ENCODE measurements at regions not wholly inside any gene's neighbourhood (a gene's known extent, or its start where the extent isn't known, plus 50 kb on each side); places are given as distances from the start of the nearest gene placed in this dataset.

DNA sequence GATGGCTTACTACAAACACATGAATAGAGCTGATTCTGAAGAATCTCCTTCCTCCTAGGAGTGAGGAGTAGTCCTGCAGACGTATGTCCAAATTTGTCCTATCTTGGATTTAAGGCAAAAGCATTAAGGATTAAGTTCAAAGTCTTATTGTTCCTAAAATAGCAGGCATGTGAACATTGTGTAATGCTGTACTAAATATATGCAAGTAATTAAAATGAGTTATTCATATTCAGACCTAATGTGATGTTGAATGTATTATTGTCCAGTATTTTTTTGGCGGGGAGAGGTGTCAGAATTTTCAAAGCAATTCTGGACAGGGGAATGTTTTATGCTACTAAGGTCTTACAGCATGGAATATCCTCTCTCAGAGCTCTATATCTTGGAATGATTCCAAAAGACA lies 60.7 kb upstream of the STK38L start:
- H3K36me3 ChIP-seq, result no peaks in the 10 kb centered on the region
- intact Hi-C loops (cut with DNase I), result no loop called here
- TF ChIP-seq, protein P1, sequence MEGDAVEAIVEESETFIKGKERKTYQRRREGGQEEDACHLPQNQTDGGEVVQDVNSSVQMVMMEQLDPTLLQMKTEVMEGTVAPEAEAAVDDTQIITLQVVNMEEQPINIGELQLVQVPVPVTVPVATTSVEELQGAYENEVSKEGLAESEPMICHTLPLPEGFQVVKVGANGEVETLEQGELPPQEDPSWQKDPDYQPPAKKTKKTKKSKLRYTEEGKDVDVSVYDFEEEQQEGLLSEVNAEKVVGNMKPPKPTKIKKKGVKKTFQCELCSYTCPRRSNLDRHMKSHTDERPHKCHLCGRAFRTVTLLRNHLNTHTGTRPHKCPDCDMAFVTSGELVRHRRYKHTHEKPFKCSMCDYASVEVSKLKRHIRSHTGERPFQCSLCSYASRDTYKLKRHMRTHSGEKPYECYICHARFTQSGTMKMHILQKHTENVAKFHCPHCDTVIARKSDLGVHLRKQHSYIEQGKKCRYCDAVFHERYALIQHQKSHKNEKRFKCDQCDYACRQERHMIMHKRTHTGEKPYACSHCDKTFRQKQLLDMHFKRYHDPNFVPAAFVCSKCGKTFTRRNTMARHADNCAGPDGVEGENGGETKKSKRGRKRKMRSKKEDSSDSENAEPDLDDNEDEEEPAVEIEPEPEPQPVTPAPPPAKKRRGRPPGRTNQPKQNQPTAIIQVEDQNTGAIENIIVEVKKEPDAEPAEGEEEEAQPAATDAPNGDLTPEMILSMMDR (IDR thresholded peaks at IDR 0.05), result no peak
- H3K27me3 ChIP-seq, result no peaks in the 10 kb centered on the region
- DNase-seq, result no peak
- H3K27ac ChIP-seq, result peak overlapping the region in 4 of 10 donors; percentile 12 to 67 (median 22)
- peaks cover 12 to 59% (median 44%) of the 10 kb centered on the region in 9 donors for H3K4me1 ChIP-seq
- no peak for ATAC-seq
- WGBS, 2 donors, result 37 to 71% methylated on average over 2 of the region's 2 CpGs
- H3K9me3 ChIP-seq, result no peaks in the 10 kb centered on the region
- H3K4me3 ChIP-seq, result no peak overlapping the region

DNA sequence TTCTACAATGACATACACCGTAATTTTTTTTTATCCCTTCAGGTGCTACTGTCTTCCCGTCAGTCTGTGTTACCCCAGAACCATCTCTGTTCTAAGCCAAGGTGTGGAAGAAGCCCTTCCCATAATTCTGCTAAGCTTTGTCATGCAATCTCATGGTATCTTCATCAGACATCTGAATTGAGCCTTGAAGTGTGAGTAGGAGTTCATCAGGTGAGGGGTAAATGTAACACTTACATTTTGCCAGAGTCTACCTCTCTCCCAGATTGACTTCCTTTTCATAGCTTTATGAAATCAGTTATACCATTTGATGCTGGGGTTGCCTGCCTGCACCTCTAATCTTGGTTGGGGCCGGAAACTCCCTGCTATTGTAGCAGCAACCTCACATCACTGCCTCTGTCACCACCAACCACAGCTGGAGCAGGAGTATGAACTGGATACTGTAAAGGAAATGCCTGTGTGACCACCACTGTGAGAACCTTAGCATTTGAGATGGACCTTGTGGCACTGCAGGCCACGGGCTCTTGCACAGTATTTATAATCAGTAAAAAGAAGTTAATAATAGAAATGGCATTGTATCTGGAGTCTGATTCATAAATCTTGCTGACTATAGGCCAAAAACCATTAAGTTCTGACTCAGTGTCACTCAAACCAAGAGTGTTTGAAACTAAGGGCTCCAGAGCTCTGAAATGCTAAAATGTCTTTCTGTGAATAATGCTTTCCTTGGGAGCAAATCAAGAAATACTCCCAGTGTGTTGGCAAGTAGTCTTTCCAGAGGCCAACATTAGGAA lies 58.7 kb upstream of the STK38L start:
- intact Hi-C loops (cut with DNase I), result loop anchor here in 1 of 10 donors (5.0 kb wide), 1 partner anchor 62 kb away; no protein-coding TSS in a partner anchor
- Histone ChIP-seq H3K4me1 (peaks cover 9 to 45% (median 30%) of the 10 kb centered on the region in 9 donors), H3K27me3 (no peaks in the 10 kb centered on the region), H3K9me3 (no peaks in the 10 kb centered on the region), H3K27ac (peak overlapping the region in 8 of 10 donors; percentile 8 to 67 (median 60)), H3K36me3 (no peaks in the 10 kb centered on the region), H3K4me3 (no peak overlapping the region)
- TF ChIP-seq, protein P1 (IDR thresholded peaks at IDR 0.05), result no peak
- DNase-seq (no peak), ATAC-seq (peak in 6 of 8 donors; percentile 30 to 67 (median 42))
- WGBS, 2 donors, result 52 to 54% methylated on average over 4 of the region's 4 CpGs

DNA sequence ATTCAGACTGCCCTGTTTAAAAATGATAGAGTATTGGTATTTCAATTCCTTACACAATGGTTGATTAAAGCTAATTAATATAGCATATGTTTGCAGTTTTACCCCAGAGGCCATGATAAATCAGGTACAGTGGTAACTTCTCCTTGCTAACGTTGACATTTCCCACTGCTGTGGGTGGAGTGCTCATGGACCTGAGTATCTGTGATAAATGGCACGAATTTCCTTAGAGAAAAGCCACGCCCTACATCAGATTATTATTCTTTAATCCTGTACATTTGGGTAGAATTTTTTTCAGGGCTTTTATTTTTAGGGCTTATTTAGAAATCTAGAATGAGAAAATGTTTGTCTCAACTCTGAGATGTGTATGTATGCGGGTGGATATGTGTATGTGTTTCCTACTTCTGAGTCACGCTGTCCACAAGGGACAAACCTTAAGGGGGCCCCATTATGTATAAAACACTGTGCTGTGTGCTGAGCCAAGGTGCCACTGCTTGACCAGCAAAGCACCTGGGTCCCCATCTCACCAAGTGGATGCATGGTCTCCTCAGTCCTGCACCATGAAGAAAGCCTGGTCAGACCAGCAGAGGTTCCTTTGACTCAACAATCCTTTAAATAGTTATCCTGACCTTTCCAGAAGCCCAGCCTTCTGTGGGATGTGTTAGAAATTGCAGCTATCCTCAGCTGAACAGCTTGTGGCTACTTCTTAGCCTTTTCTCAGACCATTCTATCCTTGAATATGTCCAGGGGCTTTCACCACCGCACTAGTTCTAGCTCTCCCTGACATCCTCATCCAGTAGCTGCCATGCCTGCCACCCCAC lies 57.9 kb upstream of the STK38L start:
- intact Hi-C loops (cut with DNase I), result loop anchor here in 1 of 10 donors (5.0 kb wide), 1 partner anchor 61 kb away; no protein-coding TSS in a partner anchor
- peaks cover 9 to 45% (median 25%) of the 10 kb centered on the region in 9 donors for H3K4me1 ChIP-seq
- no peaks in the 10 kb centered on the region for H3K36me3 ChIP-seq
- TF ChIP-seq, protein P1 (IDR thresholded peaks at IDR 0.05), result no peak
- DNase-seq (no peak), ATAC-seq (peak in 6 of 8 donors; percentile 22 to 76 (median 36))
- no peaks in the 10 kb centered on the region for H3K9me3 ChIP-seq
- H3K27me3 ChIP-seq, result no peaks in the 10 kb centered on the region
- peak overlapping the region in 8 of 10 donors; percentile 8 to 67 (median 60) for H3K27ac ChIP-seq
- H3K4me3 ChIP-seq, result no peak overlapping the region
- 71 to 74% methylated on average over 6 of the region's 6 CpGs for WGBS, 2 donors

DNA sequence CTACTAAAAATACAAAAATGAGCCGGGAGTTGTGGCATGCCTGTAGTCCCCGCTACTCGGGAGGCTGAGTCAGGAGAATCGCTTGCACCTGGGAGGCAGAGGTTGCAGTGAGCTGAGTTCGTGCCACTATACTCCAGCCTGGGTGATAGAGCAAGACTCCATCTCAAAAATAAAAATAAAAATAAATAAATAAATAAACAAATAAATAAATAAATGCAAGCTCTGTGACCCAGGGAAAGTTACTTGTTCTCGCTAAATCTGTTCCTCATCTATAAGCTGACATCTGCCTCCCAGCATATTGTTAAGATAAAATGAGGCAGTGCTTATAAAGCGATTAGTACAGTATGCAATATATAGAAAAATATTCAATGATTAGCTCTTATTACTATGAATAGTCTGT lies 56.4 kb upstream of the STK38L start:
- Histone ChIP-seq H3K4me3 (no peak overlapping the region), H3K27me3 (no peaks in the 10 kb centered on the region), H3K4me1 (peaks cover 11 to 58% (median 34%) of the 10 kb centered on the region in 9 donors), H3K27ac (peak overlapping the region in 5 of 10 donors; percentile 3 to 67 (median 64)), H3K9me3 (no peaks in the 10 kb centered on the region), H3K36me3 (no peaks in the 10 kb centered on the region)
- DNase-seq, result no peak
- WGBS, 2 donors, result 96 to 98% methylated on average over 7 of the region's 7 CpGs
- no peak for ATAC-seq
- intact Hi-C loops (cut with DNase I), result loop anchor here in 1 of 10 donors (5.0 kb wide), 1 partner anchor 60 kb away; no protein-coding TSS in a partner anchor
- TF ChIP-seq, protein P1 (IDR thresholded peaks at IDR 0.05), result no peak

Data from heart right ventricle (tissue), 16 donors.